GM12878 (cell line): ENCODE measurements at regions not wholly inside any gene's neighbourhood (a gene's known extent, or its start where the extent isn't known, plus 50 kb on each side); places are given as distances from the start of the nearest gene placed in this dataset.

Experiments used
- CTCF ChIP-seq, 3 experiments: IDR thresholded peaks in 2 of 3; conservative IDR thresholded peaks in 1 of 3; 2 replicates each; pipeline ENCODE4 v1.5.1; 2011; ENCODE audit warnings: low read depth in 3 of 3, low read length in 3 of 3, mild to moderate bottlenecking in 3 of 3, control low read depth in 2 of 3, moderate library complexity in 2 of 3, inconsistent platforms in 1 of 3, mixed read lengths in 1 of 3; ENCODE audit not compliant: control insufficient read depth in 2 of 3, insufficient read depth in 1 of 3; ENCODE audit errors: extremely low read depth in 1 of 3
- MYC ChIP-seq: IDR thresholded peaks from 2 replicates; pipeline ENCODE4 v1.6.1; 2011; ENCODE audit warnings: mild to moderate bottlenecking, low read length, moderate library complexity, inconsistent platforms; ENCODE audit not compliant: insufficient read depth, insufficient replicate concordance, insufficient read length, severe bottlenecking
- NR2C2 ChIP-seq: IDR thresholded peaks from 2 replicates; pipeline ENCODE4 v1.6.1; 2011; ENCODE audit warnings: borderline replicate concordance, low read depth; ENCODE audit not compliant: control insufficient read depth, insufficient read length
- POLR2AphosphoS5 ChIP-seq: IDR thresholded peaks from 2 replicates; pipeline ENCODE4 v1.6.1; 2011; ENCODE audit warnings: mild to moderate bottlenecking, low read length, inconsistent platforms
- TARDBP ChIP-seq: IDR thresholded peaks from 2 replicates; pipeline ENCODE4 v1.6.1; 2016; ENCODE audit warnings: borderline replicate concordance
- TF ChIP-seq, protein P1 (sequence below): IDR thresholded peaks from 2 replicates; pipeline ENCODE4 v1.6.1; 2012; ENCODE audit warnings: mild to moderate bottlenecking, low read depth, low read length
- TF ChIP-seq, protein P2 (sequence below): fragments of 450-650 bp; IDR thresholded peaks from 2 replicates; pipeline ENCODE4 v1.6.1; 2017; ENCODE audit warnings: mild to moderate bottlenecking, moderate library complexity

DNA sequence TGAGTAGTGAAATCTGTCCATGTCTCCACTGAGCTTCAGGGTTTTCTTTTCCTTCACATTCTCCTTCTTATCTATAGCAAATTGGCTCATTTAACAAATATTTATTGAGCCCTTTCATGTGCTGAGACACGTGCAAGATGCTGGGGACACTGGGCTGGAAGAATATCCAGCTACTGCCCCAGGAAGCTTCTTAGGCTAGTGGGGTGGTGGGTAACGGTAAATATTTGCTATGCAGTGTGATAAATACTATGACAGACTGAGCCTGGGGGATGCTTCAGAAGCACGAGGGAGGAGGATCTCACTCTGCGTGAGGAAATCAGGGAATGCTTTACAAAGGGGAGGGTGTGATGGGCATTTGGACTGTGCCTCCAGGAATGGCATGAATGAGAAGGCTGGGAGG lies 524.1 kb downstream of the GRIN2A start:
- no peak for TF ChIP-seq NR2C2
- TF ChIP-seq, protein P1, sequence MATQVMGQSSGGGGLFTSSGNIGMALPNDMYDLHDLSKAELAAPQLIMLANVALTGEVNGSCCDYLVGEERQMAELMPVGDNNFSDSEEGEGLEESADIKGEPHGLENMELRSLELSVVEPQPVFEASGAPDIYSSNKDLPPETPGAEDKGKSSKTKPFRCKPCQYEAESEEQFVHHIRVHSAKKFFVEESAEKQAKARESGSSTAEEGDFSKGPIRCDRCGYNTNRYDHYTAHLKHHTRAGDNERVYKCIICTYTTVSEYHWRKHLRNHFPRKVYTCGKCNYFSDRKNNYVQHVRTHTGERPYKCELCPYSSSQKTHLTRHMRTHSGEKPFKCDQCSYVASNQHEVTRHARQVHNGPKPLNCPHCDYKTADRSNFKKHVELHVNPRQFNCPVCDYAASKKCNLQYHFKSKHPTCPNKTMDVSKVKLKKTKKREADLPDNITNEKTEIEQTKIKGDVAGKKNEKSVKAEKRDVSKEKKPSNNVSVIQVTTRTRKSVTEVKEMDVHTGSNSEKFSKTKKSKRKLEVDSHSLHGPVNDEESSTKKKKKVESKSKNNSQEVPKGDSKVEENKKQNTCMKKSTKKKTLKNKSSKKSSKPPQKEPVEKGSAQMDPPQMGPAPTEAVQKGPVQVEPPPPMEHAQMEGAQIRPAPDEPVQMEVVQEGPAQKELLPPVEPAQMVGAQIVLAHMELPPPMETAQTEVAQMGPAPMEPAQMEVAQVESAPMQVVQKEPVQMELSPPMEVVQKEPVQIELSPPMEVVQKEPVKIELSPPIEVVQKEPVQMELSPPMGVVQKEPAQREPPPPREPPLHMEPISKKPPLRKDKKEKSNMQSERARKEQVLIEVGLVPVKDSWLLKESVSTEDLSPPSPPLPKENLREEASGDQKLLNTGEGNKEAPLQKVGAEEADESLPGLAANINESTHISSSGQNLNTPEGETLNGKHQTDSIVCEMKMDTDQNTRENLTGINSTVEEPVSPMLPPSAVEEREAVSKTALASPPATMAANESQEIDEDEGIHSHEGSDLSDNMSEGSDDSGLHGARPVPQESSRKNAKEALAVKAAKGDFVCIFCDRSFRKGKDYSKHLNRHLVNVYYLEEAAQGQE, result no peak
- no peak for TF ChIP-seq CTCF (IDR thresholded peaks at IDR 0.05 in 2 of 3, conservative IDR thresholded peaks at IDR 0.05 in 1 of 3; ENCODE audit: control insufficient read depth in 2 of 3, extremely low read depth in 1 of 3, insufficient read depth in 1 of 3, low read depth in 3 of 3, low read length in 3 of 3)
- no peak for TF ChIP-seq MYC
- no peak for TF ChIP-seq POLR2AphosphoS5
- TF ChIP-seq, protein P2, sequence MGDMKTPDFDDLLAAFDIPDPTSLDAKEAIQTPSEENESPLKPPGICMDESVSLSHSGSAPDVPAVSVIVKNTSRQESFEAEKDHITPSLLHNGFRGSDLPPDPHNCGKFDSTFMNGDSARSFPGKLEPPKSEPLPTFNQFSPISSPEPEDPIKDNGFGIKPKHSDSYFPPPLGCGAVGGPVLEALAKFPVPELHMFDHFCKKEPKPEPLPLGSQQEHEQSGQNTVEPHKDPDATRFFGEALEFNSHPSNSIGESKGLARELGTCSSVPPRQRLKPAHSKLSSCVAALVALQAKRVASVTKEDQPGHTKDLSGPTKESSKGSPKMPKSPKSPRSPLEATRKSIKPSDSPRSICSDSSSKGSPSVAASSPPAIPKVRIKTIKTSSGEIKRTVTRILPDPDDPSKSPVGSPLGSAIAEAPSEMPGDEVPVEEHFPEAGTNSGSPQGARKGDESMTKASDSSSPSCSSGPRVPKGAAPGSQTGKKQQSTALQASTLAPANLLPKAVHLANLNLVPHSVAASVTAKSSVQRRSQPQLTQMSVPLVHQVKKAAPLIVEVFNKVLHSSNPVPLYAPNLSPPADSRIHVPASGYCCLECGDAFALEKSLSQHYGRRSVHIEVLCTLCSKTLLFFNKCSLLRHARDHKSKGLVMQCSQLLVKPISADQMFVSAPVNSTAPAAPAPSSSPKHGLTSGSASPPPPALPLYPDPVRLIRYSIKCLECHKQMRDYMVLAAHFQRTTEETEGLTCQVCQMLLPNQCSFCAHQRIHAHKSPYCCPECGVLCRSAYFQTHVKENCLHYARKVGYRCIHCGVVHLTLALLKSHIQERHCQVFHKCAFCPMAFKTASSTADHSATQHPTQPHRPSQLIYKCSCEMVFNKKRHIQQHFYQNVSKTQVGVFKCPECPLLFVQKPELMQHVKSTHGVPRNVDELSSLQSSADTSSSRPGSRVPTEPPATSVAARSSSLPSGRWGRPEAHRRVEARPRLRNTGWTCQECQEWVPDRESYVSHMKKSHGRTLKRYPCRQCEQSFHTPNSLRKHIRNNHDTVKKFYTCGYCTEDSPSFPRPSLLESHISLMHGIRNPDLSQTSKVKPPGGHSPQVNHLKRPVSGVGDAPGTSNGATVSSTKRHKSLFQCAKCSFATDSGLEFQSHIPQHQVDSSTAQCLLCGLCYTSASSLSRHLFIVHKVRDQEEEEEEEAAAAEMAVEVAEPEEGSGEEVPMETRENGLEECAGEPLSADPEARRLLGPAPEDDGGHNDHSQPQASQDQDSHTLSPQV, result no peak
- no peak for TF ChIP-seq TARDBP
